ENCODE measurements at regions not wholly inside any gene's neighbourhood (a gene's known extent, or its start where the extent isn't known, plus 50 kb on each side); places are given as distances from the start of the nearest gene placed in this dataset.
"Not testable (repeated sequence)": the region's sequence is repeated elsewhere in the genome, so short reads cannot be mapped to it uniquely, and the experiment has no call there.

- peak; percentile 88 for DNase-seq (ENCODE audit: low read depth)
These were observed 406.9 kb upstream of the ACTBL2 start for GRCh38 chr5:57889558-57889957.

DNA sequence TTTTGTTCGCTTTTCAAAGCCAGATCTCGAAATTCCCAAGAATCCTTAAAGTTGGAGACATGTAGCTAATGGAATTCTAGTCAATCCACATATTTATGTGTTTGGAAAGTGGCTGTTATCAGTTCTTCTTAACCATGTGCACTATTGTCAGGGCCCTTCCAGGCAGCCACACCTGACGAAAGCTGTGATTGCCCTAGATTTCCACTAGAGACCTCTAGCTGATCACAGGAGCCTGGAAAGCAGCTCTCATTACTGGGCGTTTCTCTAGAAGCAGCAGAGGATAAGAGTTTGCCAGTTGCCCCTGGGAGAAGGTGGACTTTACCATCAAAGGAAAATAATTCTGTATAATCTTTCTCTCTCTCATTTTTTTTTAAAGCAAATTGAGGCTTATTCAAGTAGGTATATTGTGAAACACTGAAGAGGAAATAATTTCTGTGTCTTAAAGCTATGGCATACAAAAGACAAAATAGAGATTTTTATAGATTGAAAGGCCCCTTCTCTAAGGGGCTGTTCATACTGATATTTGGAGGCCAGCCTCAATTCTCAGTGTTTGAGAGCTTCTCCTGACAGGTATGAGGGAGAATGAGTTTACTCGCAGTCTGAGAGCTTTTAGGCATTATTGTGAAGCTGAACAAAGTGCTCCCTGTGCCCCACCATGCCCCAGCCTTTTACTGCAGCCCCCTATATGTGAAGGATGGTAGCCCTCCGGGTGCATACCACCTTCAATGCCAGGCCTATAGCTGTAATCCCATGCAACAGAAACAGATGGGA is 405.4 kb upstream of the ACTBL2 start:
- DNase-seq (ENCODE audit: low read depth): no peak

GRCh38 chr5:57884346-57885102 is 401.9 kb upstream of the ACTBL2 start:
- DNase-seq (ENCODE audit: low read depth): no peak

DNA sequence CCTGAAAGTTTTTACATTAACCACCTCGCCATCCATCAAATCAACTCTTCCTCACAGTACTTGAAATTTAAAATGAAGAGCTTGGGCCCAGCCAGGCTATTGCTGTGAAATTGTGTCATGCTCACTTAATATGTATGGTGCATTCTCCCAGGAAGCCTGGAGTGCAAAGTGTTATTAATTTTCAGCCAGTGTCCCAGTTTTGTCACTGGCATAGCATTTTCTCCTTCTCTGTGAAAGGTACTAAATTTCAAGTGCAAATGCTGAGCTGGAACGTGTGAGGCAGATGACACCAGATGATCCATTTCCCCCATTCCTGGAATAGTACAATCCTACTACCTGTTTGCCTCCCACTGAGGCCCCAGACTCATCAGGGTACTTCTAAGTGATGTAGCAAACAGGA is 397.6 kb upstream of the ACTBL2 start:
- DNase-seq (ENCODE audit: low read depth): no peak

- DNase-seq (ENCODE audit: low read depth): no peak
These were observed 395.7 kb upstream of the ACTBL2 start for GRCh38 chr5:57878301-57878722.

GRCh38 chr5:57871496-57871895 is 388.9 kb upstream of the ACTBL2 start:
- DNase-seq (ENCODE audit: low read depth): no peak

DNA sequence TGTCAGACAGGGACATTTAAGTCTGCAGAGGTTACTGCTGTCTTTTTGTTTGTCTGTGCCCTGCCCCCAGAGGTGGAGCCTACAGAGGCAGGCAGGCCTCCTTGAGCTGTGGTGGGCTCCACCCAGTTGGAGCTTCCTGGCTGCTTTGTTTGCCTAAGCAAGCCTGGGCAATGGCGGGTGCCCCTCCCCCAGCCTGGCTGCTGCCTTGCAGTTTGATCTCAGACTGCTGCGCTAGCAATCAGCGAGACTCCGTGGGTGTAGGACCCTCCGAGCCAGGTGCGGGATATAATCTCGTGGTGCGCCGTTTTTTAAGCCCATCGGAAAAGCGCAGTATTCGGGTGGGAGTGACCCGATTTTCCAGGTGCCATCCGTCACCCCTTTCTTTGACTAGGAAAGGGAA is 387.7 kb upstream of the ACTBL2 start:
- DNase-seq (ENCODE audit: low read depth): not testable (repeated sequence)

GRCh38 chr5:57863661-57864060 is 381.1 kb upstream of the ACTBL2 start:
- no peak for DNase-seq (ENCODE audit: low read depth)

DNA sequence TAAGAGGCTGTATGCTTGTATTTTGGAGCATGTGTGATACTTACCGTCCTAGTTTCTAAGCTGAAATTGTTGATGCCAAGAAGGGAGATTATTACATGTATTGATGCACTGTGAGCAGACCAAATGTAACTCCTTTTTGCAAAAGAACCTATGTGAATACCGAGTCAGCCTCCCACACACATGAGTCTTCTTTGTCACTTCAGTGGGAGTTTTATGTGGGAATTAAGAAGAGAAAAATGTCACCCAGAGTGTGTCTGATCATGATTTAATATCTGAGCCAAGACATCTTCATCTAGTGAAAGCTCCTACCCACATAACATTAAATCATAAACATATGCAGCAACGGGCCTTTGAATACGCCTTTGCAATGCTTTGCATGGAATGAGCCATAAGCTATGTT is 380.3 kb upstream of the ACTBL2 start:
- DNase-seq (ENCODE audit: low read depth): no peak

DNA sequence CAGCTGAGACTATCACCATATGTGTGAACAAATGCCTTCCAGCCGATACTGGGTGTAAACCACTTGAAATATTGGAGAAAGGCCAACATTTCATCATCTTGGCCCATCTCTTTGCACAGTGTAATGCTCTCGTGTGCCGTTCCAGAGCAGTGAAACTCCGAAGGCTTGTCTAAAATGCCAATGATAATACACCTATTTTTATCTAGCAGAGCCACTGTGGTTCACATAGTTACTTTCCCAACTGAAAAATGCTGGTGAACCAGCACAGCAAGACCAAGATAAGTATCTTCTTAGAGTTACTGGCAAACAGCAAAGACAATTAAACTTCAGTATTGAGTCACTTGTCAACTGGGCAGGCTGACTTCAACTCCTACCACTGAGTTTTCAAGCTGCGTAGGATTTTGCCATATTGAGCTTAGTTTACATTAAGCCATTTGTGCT is 379.9 kb upstream of the ACTBL2 start:
- DNase-seq (ENCODE audit: low read depth): no peak

DNA sequence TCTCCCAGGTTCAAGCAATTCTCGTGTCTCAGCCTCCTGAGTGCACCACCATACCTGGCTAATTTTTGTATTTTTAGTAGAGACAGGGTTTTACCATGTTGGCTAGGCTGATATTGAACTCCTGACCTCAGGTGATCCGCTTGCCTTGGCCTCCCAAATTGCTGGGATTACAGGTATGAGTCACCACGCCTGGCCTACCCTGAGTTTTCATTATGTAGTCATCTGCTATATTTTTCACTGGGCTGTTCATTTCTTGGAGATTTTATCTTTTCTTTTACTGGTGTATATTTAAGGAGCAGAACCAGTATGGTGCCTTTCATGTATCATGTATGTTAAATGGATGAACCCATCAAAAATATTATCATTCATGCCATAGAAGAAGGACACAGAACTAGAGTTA is 377.0 kb upstream of the ACTBL2 start:
- DNase-seq (ENCODE audit: low read depth): no peak

- DNase-seq (ENCODE audit: low read depth): no peak
These were observed 376.3 kb upstream of the ACTBL2 start for GRCh38 chr5:57858905-57859304.

- no peak for DNase-seq (ENCODE audit: low read depth)
These were observed 375.1 kb upstream of the ACTBL2 start for GRCh38 chr5:57857696-57858095.

DNA sequence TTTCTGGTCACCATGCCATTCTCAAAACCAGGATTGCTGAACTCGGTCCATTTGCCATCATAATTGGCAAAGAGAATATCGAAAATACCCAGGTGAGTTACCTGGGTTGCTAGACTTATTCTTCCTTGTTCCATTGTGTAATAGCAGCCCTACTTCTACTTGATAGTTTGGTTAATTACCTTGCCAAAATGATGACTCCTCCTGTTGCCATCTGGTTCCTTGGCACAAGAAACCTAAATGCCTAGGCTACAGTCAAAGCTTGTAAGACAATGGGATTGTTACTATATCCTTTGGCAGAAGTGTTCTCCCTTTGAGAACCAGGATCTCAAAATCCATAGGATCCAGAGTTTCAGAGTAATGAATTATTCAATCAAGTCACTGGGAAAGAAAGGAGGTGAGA is 373.2 kb upstream of the ACTBL2 start:
- DNase-seq (ENCODE audit: low read depth): no peak

GRCh38 chr5:57853929-57854697 is 371.5 kb upstream of the ACTBL2 start:
- no peak for DNase-seq (ENCODE audit: low read depth)

DNA sequence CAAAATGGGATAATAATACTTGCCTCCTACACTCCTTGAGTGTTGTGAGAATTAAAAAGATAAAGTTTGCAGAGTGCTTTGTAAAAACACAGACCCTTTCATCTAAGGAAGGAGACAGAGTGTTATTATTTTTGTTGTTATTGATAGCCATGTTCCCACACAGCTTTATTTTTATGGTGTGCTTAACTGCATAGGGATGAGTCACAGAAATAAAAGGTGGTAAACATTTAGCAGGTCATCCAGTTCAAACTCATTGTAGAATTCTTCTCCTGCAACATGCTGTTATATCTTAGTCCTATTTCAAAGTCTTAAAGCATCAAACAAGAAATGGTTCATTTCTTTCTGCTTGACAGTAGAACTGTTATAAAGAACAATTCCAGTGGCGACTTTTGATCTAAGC is 367.5 kb upstream of the ACTBL2 start:
- DNase-seq (ENCODE audit: low read depth): no peak

- no peak for DNase-seq (ENCODE audit: low read depth)
These were observed 362.4 kb upstream of the ACTBL2 start for GRCh38 chr5:57845025-57845424.

- DNase-seq (ENCODE audit: low read depth): no peak
These were observed 361.8 kb upstream of the ACTBL2 start for GRCh38 chr5:57844410-57844809.

DNA sequence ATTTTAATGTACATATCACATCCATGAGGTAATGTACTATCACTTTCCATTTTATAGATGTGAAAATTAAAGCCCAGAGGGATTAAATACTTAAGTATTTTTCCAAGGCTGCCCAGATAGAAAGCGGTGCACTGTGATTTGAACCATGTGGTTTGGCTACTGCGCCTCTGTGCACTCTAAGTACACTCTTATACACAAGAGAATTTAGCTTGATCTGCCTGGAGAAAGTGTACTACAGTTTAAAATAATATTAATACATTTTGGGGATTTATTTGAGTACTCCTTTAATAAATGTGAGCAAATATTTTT is 360.4 kb upstream of the ACTBL2 start:
- no peak for DNase-seq (ENCODE audit: low read depth)

- DNase-seq (ENCODE audit: low read depth): no peak
These were observed 359.9 kb upstream of the ACTBL2 start for GRCh38 chr5:57842364-57843058.

GRCh38 chr5:57841676-57842363 is 359.2 kb upstream of the ACTBL2 start:
- DNase-seq (ENCODE audit: low read depth): peak; percentile 99

All from HS-5 (cell line).